H54 (cell line): ENCODE measurements at regions not wholly inside any gene's neighbourhood (a gene's known extent, or its start where the extent isn't known, plus 50 kb on each side); places are given as distances from the start of the nearest gene placed in this dataset.
A peak's percentile ranks its signal among the peaks of the same experiment; 100 is the strongest.

Experiments used
- DNase-seq: peaks from one replicate; pipeline ENCODE4 v3.0.0; 2011; ENCODE audit warnings: low spot score, mixed read lengths; ENCODE audit not compliant: insufficient read length
- FAIRE-seq: peaks from 3 replicates; lab custom pipeline; 2011; peaks lifted over from hg19 to GRCh38; lab: Jason Lieb, UNC
- POLR2A ChIP-seq: IDR thresholded peaks from 2 replicates; pipeline ENCODE4 v1.6.1; 2011; ENCODE audit warnings: low read depth, mild to moderate bottlenecking, low read length

DNA sequence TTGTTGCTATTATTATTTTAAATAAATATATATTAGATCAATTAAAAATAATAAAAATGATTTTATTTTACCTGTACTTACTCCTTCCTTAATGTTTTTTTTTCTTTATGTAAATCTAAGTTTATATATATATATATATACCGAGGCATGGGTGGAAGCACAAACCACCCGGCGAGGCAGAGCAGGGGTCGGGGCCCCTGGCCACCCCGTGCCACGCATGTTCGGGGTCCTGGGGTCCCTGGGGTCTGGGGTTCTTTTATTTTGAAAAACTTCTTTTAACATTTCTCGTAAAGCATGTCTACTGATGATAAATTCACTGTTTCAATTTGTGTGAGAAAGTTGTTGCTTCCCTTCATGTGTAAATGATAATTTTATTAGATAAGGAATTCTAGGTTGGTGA, 976.1 kb downstream of the REEP3 start:
- DNase-seq (no peak), FAIRE-seq (no peak)
- no peak for TF ChIP-seq POLR2A

DNA sequence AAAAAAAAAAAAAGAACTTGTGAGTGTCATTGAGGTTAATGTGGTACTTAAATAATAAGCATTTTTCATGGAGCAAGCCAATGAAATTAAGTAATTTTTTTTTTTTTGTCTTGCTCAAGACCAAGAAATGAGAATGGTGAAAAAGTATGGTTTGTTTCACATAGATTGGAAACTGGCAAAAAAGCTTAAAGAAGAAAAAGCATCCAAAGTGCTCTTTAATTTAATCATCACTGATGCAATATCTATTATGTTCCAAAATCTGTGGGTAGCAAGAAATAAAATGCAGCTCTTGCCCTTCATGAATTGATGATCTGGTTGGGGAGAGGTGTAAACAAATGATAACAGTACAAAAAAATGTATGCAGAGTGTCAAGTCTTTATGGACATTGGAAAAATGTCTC, 980.6 kb downstream of the REEP3 start:
- no peak for DNase-seq
- FAIRE-seq = peak; percentile 58
- no peak for TF ChIP-seq POLR2A

DNA sequence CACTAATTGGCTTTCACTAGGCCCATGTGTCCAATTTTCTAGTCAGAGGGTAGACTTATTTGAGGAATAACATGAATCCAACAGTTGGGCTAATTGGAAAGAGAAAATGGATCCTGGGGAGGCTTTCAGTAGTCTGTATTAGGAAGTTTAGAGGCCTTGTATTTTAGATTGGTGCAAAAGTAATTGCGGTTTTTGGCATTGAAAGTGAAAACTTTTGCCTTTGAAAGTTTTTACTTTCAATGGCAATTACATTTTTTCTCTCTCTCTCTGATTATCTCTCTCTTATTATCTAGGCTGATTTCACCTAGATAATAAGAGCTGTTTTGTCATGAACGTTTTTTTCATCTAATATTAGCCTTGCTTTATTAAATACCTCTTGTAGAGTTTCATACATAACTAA, 981.7 kb downstream of the REEP3 start:
- DNase-seq (no peak), FAIRE-seq (peak; percentile 41)
- TF ChIP-seq POLR2A = no peak

DNA sequence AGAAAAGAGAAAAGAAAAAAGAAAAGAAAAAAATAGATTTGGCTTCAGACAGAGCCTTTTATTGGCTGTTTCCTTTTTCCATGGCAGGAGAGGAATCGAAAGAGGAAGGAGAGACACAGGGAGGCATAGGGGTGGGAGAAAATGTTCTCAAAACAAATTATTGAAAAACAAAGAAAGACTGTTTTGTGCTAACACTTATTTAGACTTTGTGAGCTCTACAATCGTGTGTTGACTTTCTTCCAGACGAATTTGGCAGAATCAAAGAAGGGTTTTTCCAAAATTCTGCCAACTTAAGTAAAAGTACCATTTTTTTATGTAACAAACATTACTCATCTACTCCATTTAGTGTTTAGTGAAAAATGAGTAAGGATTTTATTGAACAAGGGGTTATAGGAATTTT, 982.2 kb downstream of the REEP3 start:
- no peak for TF ChIP-seq POLR2A
- peak; percentile 30 for FAIRE-seq
- DNase-seq = no peak

DNA sequence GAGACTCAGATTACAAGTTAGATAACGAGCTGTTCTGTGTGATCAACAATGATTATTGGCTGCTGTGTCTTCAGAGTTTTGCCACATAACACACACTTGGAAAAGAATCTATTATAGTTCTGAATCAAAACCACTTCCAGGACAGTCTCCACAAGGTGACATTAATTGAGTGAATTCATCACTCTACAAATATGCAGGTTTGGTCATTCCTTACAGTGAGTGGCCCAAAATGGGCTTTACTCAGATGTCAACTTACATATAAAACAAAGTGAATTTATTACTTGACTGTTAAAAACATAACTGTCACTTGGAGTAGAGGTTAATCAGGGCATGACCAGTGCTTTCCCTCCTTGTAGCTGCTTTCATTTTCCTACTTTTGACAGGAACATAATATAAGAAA, 984.3 kb downstream of the REEP3 start:
- FAIRE-seq (peak; percentile 99), DNase-seq (peak; percentile 19)

DNA sequence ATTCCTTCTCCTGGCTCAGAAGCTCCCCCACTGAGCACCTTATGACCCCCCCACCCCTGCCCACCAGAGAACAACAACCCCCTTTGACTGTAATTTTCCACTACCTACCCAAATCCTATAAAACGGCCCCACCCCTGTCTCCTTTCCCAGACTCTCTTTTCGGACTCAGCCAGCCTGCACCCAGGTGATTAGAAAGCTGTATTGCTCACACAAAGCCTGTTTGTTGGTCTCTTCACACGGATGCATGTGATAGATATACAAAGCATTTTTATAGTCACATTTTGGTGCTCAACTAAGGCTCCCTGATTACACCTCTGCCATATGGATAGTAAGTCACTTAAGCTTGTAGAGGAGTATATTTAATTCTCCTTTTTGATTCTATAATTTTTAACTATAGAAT, 985.8 kb downstream of the REEP3 start:
- no peak for FAIRE-seq
- DNase-seq = no peak
- no peak for TF ChIP-seq POLR2A

More for the DNA sequence above, 984.3 kb downstream of the REEP3 start:
- TF ChIP-seq POLR2A = no peak

DNA sequence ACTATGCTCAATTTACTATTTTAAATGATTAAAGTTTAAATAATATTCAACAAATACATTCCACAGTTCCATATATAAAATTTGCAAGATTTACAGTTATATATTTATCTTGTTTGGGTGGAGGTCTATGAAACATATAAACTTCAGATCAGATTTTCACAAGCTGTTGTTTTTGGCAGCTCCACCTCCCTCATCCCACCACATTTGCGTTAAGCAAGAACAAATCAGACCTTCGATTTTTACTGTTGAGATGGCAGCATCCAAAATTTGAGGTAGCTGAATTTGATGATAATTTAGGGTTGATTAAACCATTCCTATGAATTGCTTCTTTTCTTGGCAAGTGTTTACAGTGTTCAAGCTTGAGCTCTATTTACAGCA, 986.4 kb downstream of the REEP3 start:
- FAIRE-seq = no peak
- DNase-seq = no peak
- no peak for TF ChIP-seq POLR2A

DNA sequence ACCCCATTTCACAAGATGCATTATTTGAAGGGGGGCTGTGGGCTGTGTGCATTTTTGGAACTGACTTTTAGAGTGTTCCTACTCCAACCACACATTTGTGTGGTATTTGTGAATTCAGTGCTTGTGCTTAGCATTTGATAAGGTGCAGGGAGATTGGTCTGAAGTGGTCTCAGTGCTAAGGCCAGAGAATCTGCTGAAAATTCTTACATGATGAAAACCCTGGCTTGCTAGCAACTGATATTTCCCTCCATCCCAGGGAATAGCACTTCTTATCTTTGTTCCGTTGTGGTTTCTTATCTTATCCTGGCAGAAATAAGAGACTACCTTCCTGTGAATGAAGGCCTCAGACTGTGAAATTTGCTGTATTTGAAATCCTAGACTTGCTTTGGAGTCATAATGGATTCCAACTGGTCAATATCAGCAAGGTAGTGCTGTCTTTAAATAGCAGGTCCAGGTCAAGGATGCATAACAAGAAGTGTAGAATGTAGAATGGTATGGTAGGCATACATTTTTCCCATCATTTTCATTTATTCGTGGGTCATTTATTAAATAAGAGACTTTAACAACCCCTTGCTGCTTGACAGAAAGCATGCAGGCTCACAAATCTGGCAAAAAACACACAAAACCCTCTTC, 986.9 kb downstream of the REEP3 start:
- no peak for TF ChIP-seq POLR2A
- peak; percentile 43 for FAIRE-seq
- no peak for DNase-seq

DNA sequence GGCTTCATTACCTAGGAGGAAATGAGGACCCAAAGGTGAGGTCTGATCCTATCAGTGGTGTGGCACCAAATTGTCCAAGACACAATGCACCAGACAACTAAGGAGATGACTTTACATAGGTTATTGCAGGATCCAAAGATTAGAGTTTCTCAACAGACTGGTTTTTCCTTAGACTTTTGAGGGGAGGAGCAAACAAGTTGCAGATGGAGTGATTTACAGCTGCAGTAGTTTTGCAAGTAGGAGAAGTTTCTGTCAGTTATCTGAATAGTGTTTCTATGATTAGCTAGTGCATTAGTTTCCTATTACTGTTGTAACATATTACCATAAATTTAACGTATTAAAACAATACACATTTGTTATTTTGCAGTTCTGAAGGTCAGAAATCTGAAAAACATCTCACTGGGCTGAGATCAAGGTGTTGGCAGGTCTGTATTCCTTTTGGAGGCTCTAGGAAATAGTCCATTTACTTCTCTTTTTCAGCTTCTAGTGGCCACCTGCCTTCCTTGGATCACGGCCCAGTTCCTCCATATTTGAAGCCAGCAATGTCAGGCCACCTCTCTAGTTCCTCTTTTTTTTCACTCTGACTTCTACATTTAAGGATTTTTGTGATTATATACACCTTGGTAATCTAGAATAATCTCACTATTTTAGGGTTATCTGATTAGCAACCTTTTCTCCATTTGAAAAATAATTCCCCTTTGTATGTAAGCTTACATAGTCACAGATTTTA, 994.9 kb downstream of the REEP3 start:
- no peak for FAIRE-seq
- TF ChIP-seq POLR2A = no peak
- DNase-seq = no peak

DNA sequence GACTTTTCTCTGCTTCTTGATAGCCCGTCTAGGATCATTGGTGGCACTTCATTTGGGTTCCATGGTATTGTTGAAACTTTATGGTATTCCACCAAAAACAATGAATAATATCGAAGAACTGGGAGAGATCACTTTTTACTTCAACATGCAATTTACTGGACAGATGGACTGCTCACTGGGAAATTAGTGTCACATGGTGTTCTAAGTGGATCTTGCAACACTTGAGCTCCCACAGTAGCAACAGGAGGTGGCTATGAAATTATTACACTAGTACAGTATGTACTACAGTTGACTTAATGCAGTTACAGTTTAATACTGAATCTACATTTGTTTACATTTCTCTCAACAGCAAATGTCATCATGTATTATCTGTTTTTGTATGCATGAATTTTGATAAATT, 997.3 kb downstream of the REEP3 start:
- TF ChIP-seq POLR2A = no peak
- FAIRE-seq (no peak), DNase-seq (no peak)

DNA sequence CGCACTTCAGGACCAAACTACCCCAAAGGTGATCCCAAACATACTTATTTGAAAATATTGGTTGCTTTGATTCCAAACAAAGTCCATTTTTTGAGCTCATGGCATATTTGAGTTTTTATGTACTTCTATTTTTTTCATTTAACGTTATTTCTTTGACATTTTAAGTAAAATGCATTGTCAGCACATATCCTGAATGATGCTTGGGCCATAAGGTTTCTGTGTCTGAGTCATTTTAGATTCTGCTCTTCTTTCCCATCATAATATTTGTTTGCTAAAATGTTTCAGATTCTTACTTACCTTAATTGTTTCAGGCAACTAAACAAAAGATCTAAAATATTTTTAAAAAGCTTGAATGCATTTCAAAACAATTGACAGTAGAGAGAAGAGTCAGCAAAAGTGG, 998.2 kb downstream of the REEP3 start:
- TF ChIP-seq POLR2A = no peak
- no peak for DNase-seq
- FAIRE-seq = no peak

DNA sequence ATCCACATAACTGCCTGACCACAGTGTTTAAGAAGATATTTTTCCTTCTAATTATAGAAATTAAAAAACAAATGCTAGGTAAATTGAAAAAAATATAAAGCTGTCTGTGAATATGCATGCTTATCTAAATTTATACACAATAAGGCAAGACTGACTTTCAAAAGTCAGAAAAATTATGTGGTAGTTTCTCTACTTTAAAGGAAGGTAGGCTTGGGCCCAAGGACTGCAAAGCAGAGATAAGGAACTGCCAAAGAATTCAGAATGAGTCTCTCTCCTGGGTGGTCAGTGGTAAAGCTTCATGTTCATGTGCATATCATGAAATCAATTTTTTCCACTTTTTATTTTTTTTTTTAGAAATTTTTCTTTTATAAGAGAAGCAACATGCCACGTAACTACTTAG, 998.6 kb downstream of the REEP3 start:
- no peak for FAIRE-seq
- TF ChIP-seq POLR2A = no peak

DNA sequence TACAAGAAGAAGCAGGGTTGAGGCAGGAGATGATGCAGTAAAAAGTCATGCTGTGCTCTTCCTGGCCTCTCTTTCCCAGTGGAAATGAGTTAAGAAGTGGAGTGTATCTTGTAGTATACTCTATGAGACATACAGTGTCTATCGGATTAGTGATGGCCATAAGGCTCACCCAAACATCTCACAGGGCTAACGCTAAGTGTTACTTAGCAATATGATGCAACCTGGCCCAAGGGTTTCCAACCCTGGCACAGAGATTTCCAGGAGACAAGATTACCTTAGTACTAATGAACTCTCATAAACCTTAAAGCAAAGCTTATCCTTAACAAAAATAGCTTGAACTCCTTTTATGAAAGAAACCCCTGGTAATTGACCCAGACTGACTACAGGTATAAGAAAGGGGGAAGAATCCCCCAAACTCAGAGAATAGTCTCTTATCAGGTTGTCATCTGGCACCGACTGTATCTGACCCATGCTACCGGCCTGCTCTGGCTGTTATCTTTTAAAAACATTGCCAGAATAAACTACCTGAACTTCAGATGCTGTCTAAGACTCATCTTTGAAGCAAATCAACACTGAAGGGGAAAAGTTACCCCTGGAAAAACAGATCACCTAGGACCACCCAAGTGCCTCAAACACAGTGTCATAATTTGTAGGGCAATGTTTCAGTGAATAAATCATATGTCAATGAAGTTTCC, 1002.0 kb downstream of the REEP3 start:
- DNase-seq (no peak), FAIRE-seq (no peak)
- TF ChIP-seq POLR2A = no peak

More for the DNA sequence above, 998.6 kb downstream of the REEP3 start:
- DNase-seq = no peak

DNA sequence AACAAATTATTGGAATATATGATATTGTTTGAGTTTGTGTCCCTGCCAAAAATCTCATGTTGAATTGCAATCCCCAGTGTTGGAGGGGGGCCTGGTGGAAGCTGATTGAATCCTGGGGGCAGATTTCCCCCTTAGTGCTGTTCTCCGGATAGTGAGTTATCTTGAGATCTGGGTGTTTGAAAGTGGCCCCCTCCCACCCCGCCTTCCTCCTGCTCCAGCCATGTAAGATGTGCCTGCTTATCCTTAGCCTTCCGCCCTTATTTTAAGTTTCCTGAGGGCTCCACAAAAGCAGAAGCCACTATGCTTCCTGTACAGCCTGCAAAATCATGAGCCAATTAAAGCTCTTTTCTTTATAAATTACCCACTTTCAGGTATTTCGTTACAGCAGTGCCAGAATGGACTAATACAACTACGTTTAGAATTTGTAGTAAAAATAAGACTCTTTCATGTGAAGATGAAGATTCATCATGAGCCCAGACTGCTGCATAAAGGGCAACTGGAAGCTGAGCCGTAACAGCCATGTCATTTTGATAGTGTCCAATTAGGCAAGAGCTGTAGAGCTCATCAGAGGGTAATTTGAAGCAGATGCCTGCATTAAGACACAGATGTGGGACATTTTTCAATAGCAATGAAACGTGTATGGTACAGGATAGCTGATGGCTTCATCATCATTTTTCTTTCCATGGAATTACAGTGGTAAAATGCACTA, 1007.2 kb downstream of the REEP3 start:
- FAIRE-seq = no peak
- no peak for TF ChIP-seq POLR2A
- DNase-seq = no peak
